GM12878 (cell line): ENCODE measurements at regions not wholly inside any gene's neighbourhood (a gene's known extent, or its start where the extent isn't known, plus 50 kb on each side); places are given as distances from the start of the nearest gene placed in this dataset.
A peak's percentile ranks its signal among the peaks of the same experiment; 100 is the strongest.

Experiments
- ASH2L ChIP-seq: fragments of 300-600, 200-600 bp; sonication (generic); IDR thresholded peaks from 2 replicates; pipeline ENCODE4 v1.6.1; 2017; ENCODE audit warnings: low read depth, mild to moderate bottlenecking, borderline replicate concordance
- BHLHE40 ChIP-seq, 2 experiments: fragments of 450-650 bp in 1 of 2; IDR thresholded peaks; 2 replicates each; pipeline ENCODE4 v1.6.1; 2011 to 2017; ENCODE audit warnings: low read depth in 2 of 2, borderline replicate concordance in 1 of 2, improper control_type of control experiment in 1 of 2, low read length in 1 of 2, mild to moderate bottlenecking in 1 of 2
- BRCA1 ChIP-seq: IDR thresholded peaks from 2 replicates; pipeline ENCODE4 v1.6.1; 2011; ENCODE audit warnings: low read depth, low read length, improper control_type of control experiment
- CEBPB ChIP-seq, 2 experiments: fragments of 150-350 bp in 1 of 2; IDR thresholded peaks; 2 replicates each; pipeline ENCODE4 v1.6.1; 2012 to 2014; ENCODE audit warnings: low read depth in 2 of 2, low read length in 2 of 2, borderline replicate concordance in 1 of 2, inconsistent platforms in 1 of 2
- HDGF ChIP-seq: fragments of 450-650 bp; IDR thresholded peaks from 2 replicates; pipeline ENCODE4 v1.6.1; 2016; ENCODE audit warnings: antibody characterized with exemption
- IRF3 ChIP-seq: fragments of 450-650 bp; IDR thresholded peaks from 2 replicates; pipeline ENCODE4 v1.6.1; 2014; ENCODE audit warnings: mild to moderate bottlenecking
- KAT2A ChIP-seq: conservative IDR thresholded peaks from 2 replicates; pipeline ENCODE4 v1.6.1; 2011; ENCODE audit warnings: low read depth, low read length; ENCODE audit not compliant: control insufficient read depth
- KDM1A ChIP-seq: fragments of 200-600 bp; sonication (generic); IDR thresholded peaks from 2 replicates; pipeline ENCODE4 v1.6.1; 2016; ENCODE audit warnings: borderline replicate concordance
- RB1 ChIP-seq: fragments of 450-650 bp; formaldehyde crosslinking; IDR thresholded peaks from 2 replicates; pipeline ENCODE4 v1.6.1; 2017; ENCODE audit warnings: mild to moderate bottlenecking, borderline replicate concordance
- RBBP5 ChIP-seq: fragments of 200-600 bp; sonication (generic); conservative IDR thresholded peaks from 2 replicates; pipeline ENCODE4 v1.6.1; 2016
- RUNX3 ChIP-seq: IDR thresholded peaks from 2 replicates; pipeline ENCODE4 v1.6.1; 2012; ENCODE audit warnings: low read length, inconsistent platforms
- SMAD1 ChIP-seq: fragments of 450-650 bp; IDR thresholded peaks from 2 replicates; pipeline ENCODE4 v1.6.1; 2018; ENCODE audit warnings: mild to moderate bottlenecking, low read depth; ENCODE audit not compliant: partially characterized antibody
- SMARCA5 ChIP-seq: fragments of 450-650 bp; IDR thresholded peaks from 2 replicates; pipeline ENCODE4 v1.6.1; 2017; ENCODE audit warnings: mild to moderate bottlenecking
- SREBF2 ChIP-seq: IDR thresholded peaks from 2 replicates; pipeline ENCODE4 v1.6.1; 2012; ENCODE audit warnings: mild to moderate bottlenecking, low read length
- STAT3 ChIP-seq: IDR thresholded peaks from 2 replicates; pipeline ENCODE4 v1.6.1; 2011; ENCODE audit warnings: low read depth, low read length, improper control_type of control experiment
- SUZ12 ChIP-seq: fragments of 200-600 bp; sonication (generic); IDR thresholded peaks from one replicate; pipeline ENCODE4 v1.6.1; 2018; ENCODE audit warnings: antibody characterized with exemption, mild to moderate bottlenecking; ENCODE audit not compliant: unreplicated experiment
- TARDBP ChIP-seq: IDR thresholded peaks from 2 replicates; pipeline ENCODE4 v1.6.1; 2016; ENCODE audit warnings: borderline replicate concordance
- TCF12 ChIP-seq: IDR thresholded peaks from 2 replicates; pipeline ENCODE4 v1.6.1; 2011; ENCODE audit warnings: low read depth, mild to moderate bottlenecking, low read length
- YY1 ChIP-seq: IDR thresholded peaks from 2 replicates; pipeline ENCODE4 v1.6.1; 2011; ENCODE audit warnings: low read depth, mild to moderate bottlenecking, low read length
- ZBTB11 ChIP-seq: fragments of 450-650 bp; formaldehyde crosslinking; IDR thresholded peaks from 2 replicates; pipeline ENCODE4 v1.5.0; 2022; ENCODE audit warnings: mild to moderate bottlenecking, missing genetic modification characterization
- ZBTB33 ChIP-seq: fragments of 450-650 bp; IDR thresholded peaks from 2 replicates; pipeline ENCODE4 v1.6.1; 2017; ENCODE audit warnings: mild to moderate bottlenecking
- ZBTB40 ChIP-seq: fragments of 450-650 bp; IDR thresholded peaks from 2 replicates; pipeline ENCODE4 v1.6.1; 2016; ENCODE audit warnings: mild to moderate bottlenecking, moderate library complexity, borderline replicate concordance
- ZNF274 ChIP-seq: IDR thresholded peaks from one replicate; pipeline ENCODE4 v1.8.0; 2011; ENCODE audit not compliant: insufficient read length, insufficient read depth

GRCh38 chr9:68653141-68653595, 51.9 kb upstream of the PIP5K1B start (continued):
- TF ChIP-seq ZBTB11 (CRISPR knock-in tag) (no peak), STAT3 (0 out of 2 replicates have a peak, but pooled peaks have one; percentile 53), KAT2A (no peak), HDGF (no peak), RUNX3 (peak; percentile 97), IRF3 (no peak), RB1 (no peak), KDM1A (no peak), BRCA1 (no peak), TCF12 (no peak), CEBPB (IDR thresholded peaks at IDR 0.05; ENCODE audit: borderline replicate concordance in 1 of 2, low read depth in 2 of 2, low read length in 2 of 2) (peak in 1 of 2 experiments; percentile 62; a peak in 1 of 4 replicates), ZBTB40 (no peak; the same call in 1 of the 2 replicates), SMAD1 (no peak), ZBTB33 (no peak), TARDBP (peak; percentile 38; the same call in 1 of the 2 replicates), ASH2L (no peak), SMARCA5 (no peak), BHLHE40 (IDR thresholded peaks at IDR 0.05; ENCODE audit: borderline replicate concordance in 1 of 2, low read depth in 2 of 2, low read length in 1 of 2) (peak; percentile 36 to 62; a peak in 2 of 4 replicates), ZNF274 (no peak), SREBF2 (no peak), RBBP5 (no peak), SUZ12 (no peak), YY1 (0 out of 2 replicates have a peak, but pooled peaks have one; percentile 17)
